Loucy (cell line): ENCODE measurements at regions not wholly inside any gene's neighbourhood (a gene's known extent, or its start where the extent isn't known, plus 50 kb on each side); places are given as distances from the start of the nearest gene placed in this dataset.

Experiments
- H2AFZ ChIP-seq: fragments of 200-600 bp; sonication (generic); 2 replicates; pipeline ENCODE4 v1.6.0; 2016; ENCODE audit warnings: antibody characterized with exemption, mild to moderate bottlenecking, low read length, moderate library complexity
- H3F3A ChIP-seq: fragments of 200-600 bp; 2 replicates; pipeline ENCODE4 v1.6.0; 2016; ENCODE audit warnings: antibody characterized with exemption, low read depth, mild to moderate bottlenecking
- H3K27me3 ChIP-seq: fragments of 200-600 bp; sonication (generic); 2 replicates; pipeline ENCODE4 v1.6.1; 2014; ENCODE audit warnings: low read length, mild to moderate bottlenecking; ENCODE audit not compliant: insufficient read depth, poor library complexity, severe bottlenecking
- H3K36me3 ChIP-seq: fragments of 200-600 bp; sonication (generic); 2 replicates; pipeline ENCODE4 v1.6.1; 2016; ENCODE audit warnings: low read length; ENCODE audit not compliant: insufficient read depth
- H3K4me1 ChIP-seq: fragments of 200-600 bp; sonication (generic); 2 replicates; pipeline ENCODE4 v1.5.1; 2014; ENCODE audit warnings: low read length, mild to moderate bottlenecking; ENCODE audit not compliant: insufficient read depth, poor library complexity, severe bottlenecking
- H3K4me2 ChIP-seq: fragments of 200-600 bp; sonication (generic); 2 replicates; pipeline ENCODE4 v1.6.0; 2014; ENCODE audit warnings: antibody characterized with exemption, low read length, low read depth, mild to moderate bottlenecking; ENCODE audit not compliant: poor library complexity, severe bottlenecking
- H3K4me3 ChIP-seq: fragments of 200-600 bp; sonication (generic); 2 replicates; pipeline ENCODE4 v1.5.1; 2014; ENCODE audit warnings: low read length, mild to moderate bottlenecking, mixed read lengths; ENCODE audit not compliant: poor library complexity, severe bottlenecking
- H3K79me2 ChIP-seq: fragments of 200-600 bp; sonication (generic); 2 replicates; pipeline ENCODE4 v1.6.1; 2014; ENCODE audit warnings: low read length; ENCODE audit not compliant: insufficient read depth
- H3K9ac ChIP-seq: fragments of 200-600 bp; sonication (generic); 2 replicates; pipeline ENCODE4 v1.6.0; 2014; ENCODE audit warnings: mild to moderate bottlenecking, low read depth, low read length, moderate library complexity; ENCODE audit not compliant: poor library complexity, severe bottlenecking
- H3K9me2 ChIP-seq: fragments of 200-600 bp; sonication (generic); replicated peaks from 2 replicates; pipeline ENCODE4 v1.6.1; 2016; ENCODE audit warnings: low read depth, low read length, mixed read lengths
- H3K9me3 ChIP-seq: fragments of 200-600 bp; sonication (generic); 2 replicates; pipeline ENCODE4 v1.6.1; 2014; ENCODE audit warnings: mild to moderate bottlenecking, antibody characterized with exemption, low read length, low read depth; ENCODE audit not compliant: insufficient read depth
- H4K20me1 ChIP-seq: fragments of 200-600 bp; sonication (generic); 2 replicates; pipeline ENCODE4 v1.6.0; 2014; ENCODE audit warnings: antibody characterized with exemption, low read length, mild to moderate bottlenecking; ENCODE audit not compliant: insufficient read depth, poor library complexity, severe bottlenecking
- EZH2phosphoT487 ChIP-seq: fragments of 200-600 bp; IDR thresholded peaks from 2 replicates; pipeline ENCODE4 v1.6.1; 2018; ENCODE audit warnings: antibody characterized with exemption, mild to moderate bottlenecking, moderate library complexity, borderline replicate concordance
- TF ChIP-seq, protein P1 (sequence below): fragments of 200-600 bp; sonication (generic); conservative IDR thresholded peaks from 2 replicates; pipeline ENCODE4 v1.5.1; 2014; ENCODE audit warnings: mild to moderate bottlenecking, antibody characterized with exemption, low read length

DNA sequence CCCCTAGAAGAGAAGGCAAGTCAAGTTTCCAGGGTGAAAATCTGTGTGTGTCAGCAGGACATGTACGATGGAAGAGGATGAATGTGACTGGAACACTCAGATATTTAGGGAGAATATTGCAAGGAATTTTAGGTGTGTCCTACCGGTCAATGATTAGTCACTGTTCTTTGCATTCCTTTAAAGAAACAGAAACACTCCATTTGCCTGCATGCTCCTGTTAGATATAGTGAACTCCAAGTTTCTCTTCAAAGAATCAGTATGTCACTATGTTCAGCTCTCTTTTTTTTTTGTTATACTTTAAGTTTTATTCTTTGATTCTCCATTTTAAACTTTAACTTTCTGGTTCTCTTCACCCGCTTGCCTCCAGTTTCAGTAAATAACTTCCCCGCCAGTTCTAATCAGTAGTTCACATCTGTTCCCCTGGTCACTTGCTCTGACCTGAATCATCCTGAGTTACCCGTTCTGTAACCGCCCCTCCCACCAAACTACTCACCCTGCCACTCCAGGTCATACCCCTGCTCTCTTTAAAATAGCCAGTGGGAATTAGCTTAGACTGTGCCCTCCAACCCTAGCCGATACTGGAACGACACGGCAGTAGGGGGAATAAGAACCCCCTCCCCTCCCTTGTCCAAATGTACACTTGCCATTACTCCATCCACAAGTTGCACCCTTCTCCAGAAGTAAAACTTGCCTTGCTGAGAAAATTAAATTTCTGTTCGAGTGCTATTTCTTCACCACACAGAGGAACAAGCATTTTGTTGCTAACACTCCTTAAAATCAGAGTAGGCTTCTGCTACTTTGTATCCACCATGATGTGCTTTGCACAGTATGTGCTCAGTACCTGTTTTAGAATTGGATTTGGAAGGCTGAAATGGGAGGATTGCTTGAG is 268.4 kb downstream of the METTL4 start:
- Histone ChIP-seq H3K9me3 (no peaks in the 10 kb centered on the region), H3K4me3 (no peak overlapping the region), H3K27me3 (no peaks in the 10 kb centered on the region), H3K9ac (no peak overlapping the region), H4K20me1 (no peaks in the 10 kb centered on the region), H3K79me2 (no peaks in the 10 kb centered on the region), H2AFZ (no peak overlapping the region), H3K4me1 (no peaks in the 10 kb centered on the region), H3K9me2 (no peaks in the 10 kb centered on the region), H3F3A (no peaks in the 10 kb centered on the region), H3K36me3 (no peaks in the 10 kb centered on the region), H3K4me2 (no peak overlapping the region)
- TF ChIP-seq, protein P1, sequence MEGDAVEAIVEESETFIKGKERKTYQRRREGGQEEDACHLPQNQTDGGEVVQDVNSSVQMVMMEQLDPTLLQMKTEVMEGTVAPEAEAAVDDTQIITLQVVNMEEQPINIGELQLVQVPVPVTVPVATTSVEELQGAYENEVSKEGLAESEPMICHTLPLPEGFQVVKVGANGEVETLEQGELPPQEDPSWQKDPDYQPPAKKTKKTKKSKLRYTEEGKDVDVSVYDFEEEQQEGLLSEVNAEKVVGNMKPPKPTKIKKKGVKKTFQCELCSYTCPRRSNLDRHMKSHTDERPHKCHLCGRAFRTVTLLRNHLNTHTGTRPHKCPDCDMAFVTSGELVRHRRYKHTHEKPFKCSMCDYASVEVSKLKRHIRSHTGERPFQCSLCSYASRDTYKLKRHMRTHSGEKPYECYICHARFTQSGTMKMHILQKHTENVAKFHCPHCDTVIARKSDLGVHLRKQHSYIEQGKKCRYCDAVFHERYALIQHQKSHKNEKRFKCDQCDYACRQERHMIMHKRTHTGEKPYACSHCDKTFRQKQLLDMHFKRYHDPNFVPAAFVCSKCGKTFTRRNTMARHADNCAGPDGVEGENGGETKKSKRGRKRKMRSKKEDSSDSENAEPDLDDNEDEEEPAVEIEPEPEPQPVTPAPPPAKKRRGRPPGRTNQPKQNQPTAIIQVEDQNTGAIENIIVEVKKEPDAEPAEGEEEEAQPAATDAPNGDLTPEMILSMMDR, result no peak
- no peak for TF ChIP-seq EZH2phosphoT487

DNA sequence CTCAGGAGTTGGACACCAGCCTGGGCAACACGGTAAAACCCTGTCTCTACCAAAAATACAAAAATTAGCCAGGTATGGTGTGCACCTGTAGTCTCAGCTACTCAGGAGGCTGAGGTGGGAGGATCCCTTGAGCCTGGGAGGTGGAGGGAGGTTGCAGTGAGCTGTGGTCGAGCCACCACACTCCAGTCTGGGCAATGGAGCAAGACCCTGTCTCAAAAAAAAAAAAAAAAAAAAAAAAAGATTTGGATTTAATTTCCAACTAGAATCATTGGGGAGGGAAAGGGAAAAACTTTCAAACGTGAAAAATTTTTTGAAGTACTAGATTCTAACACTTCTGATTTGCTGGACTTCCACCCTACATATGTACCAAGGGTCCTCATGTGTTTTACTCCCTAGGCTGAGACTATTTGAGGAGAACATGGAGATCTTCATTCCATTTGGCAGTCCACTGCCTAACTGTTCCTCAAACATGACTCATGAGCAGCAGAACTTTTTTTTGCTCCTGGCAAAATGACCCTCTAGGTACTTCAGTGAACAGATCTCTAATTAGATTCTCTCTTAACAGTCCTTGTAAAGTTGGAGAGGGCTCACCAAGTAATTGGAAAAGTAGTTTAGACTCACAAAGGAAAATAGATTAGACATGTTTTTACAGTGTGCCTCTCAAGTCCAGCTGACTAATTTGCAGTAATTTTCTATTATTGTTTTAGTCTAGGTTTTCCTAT is 267.6 kb downstream of the METTL4 start:
- no peak for TF ChIP-seq EZH2phosphoT487
- TF ChIP-seq, protein P1, result no peak

DNA sequence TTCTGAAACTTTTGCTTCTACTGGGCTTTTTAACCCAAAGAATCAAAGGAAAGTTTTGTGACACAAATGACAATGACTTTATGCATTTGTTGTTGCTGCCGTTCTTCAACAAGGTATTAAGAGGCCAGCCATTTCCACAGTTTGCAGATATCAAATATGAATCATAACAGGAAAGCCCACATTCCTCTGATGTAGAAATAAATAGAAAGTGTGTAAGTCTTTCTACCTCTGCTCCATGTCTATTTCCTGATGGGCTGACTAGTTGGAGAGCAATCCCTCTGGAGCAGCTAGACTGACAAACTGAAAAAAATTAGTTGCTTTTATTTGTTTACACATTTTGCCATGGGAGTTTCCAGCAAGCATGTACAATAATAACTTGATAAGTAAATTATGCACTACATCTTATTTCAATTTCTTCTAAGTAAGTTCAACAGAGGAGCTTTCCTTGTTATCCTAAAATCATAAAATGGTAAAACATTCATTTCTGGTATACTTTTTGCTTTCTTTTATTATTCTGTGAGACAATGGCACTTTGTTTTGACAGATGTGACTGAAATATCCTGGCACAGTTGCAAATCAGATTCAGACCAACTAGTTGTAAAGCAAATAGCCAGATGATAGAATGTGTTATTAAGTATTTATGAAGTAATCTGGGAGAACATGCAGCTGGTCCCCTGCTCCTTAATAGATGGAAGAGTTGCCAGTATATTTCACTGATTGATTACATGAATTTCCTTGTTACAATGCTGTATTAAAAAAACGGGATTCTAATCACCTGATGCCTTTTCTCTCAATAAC is 266.7 kb downstream of the METTL4 start:
- no peak for TF ChIP-seq EZH2phosphoT487
- TF ChIP-seq, protein P1, result no peak

More for the DNA sequence above, 267.6 kb downstream of the METTL4 start:
- no peak overlapping the region for H3K9ac ChIP-seq
- no peaks in the 10 kb centered on the region for H3K4me1 ChIP-seq
- H3K4me3 ChIP-seq, result no peak overlapping the region
- H3K79me2 ChIP-seq, result no peaks in the 10 kb centered on the region
- no peaks in the 10 kb centered on the region for H3K9me3 ChIP-seq
- no peak overlapping the region for H3K4me2 ChIP-seq
- no peaks in the 10 kb centered on the region for H3F3A ChIP-seq
- no peaks in the 10 kb centered on the region for H4K20me1 ChIP-seq
- H3K9me2 ChIP-seq, result no peaks in the 10 kb centered on the region
- no peaks in the 10 kb centered on the region for H3K27me3 ChIP-seq
- no peak overlapping the region for H2AFZ ChIP-seq
- H3K36me3 ChIP-seq, result no peaks in the 10 kb centered on the region

More for the DNA sequence above, 266.7 kb downstream of the METTL4 start:
- no peaks in the 10 kb centered on the region for H3K27me3 ChIP-seq
- H3K9me3 ChIP-seq, result no peaks in the 10 kb centered on the region
- no peak overlapping the region for H2AFZ ChIP-seq
- no peak overlapping the region for H3K4me2 ChIP-seq
- H3K4me1 ChIP-seq, result no peaks in the 10 kb centered on the region
- H4K20me1 ChIP-seq, result no peaks in the 10 kb centered on the region
- no peaks in the 10 kb centered on the region for H3K9me2 ChIP-seq
- no peak overlapping the region for H3K9ac ChIP-seq
- H3K79me2 ChIP-seq, result no peaks in the 10 kb centered on the region
- H3F3A ChIP-seq, result no peaks in the 10 kb centered on the region
- H3K36me3 ChIP-seq, result no peaks in the 10 kb centered on the region
- H3K4me3 ChIP-seq, result no peak overlapping the region
